HG02885 (cell line): ENCODE measurements at regions not wholly inside any gene's neighbourhood (a gene's known extent, or its start where the extent isn't known, plus 50 kb on each side); places are given as distances from the start of the nearest gene placed in this dataset.
"Not testable (repeated sequence)": the region's sequence is repeated elsewhere in the genome, so short reads cannot be mapped to it uniquely, and the experiment has no call there.

Experiments
- ATAC-seq: cut with Tn5 transposase; IDR thresholded peaks from one replicate; pipeline ENCODE4 v1.9.1; 2021; ENCODE audit warnings: mild to moderate bottlenecking; ENCODE audit not compliant: unreplicated experiment, poor library complexity

DNA sequence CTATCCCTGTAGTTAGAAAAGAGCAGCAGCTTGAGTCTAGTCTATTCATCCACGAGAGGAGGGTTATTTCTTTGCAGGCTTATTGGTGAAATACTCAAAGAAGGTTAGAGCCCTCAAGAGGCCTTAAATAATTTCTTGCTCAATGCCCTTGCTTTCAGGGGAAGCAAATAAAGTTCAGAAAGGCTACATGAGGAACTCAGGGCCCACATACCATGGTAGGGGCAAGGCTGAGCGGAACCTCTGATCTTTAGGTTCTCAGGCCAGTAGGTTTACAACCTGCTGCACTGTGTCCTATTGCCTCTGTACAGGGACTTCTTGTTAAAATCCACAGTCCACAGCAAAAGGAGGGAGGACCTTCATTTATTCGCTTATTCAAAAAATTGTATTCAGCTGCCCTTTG lies 101.7 kb downstream of the ADAMTS15 start:
- no peak for ATAC-seq

DNA sequence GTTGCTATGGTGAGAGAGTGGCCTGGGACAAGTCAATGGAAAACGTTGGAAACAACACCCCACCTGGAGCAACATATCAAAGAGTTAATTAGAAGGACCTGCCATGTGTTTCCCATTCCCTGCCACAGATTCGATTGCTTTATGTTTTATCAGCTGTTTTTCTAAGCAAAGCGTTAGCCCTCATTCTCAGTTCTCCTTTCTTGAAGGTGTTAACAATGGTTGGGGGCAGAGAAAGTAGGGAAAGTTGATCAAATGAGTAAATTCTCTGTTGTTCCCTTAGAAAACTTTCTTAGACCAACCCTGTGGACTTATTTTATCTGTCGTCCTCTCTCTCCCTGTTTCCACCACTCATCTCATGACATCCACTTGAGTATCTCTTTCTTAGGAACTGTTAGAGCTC lies 102.5 kb downstream of the ADAMTS15 start:
- ATAC-seq = no peak

DNA sequence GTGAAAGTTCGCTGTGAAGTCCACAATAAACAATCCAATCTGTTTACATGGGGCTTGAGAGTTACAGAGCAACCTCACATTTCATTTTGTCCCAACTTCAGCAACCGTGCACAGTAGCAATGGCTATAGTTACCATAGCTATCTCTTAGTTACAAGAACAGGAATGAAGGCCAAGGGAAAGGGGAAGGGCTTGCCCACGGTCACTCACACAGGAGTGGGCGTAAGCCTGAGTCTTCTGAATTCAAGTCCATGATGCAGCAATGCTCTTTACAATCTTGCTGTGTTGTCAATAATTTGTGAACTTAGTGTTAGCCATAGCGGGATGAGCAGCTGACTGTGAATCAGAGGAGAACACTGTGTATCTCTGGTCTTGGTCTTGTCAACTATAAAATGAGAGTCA lies 102.9 kb downstream of the ADAMTS15 start:
- no peak for ATAC-seq

DNA sequence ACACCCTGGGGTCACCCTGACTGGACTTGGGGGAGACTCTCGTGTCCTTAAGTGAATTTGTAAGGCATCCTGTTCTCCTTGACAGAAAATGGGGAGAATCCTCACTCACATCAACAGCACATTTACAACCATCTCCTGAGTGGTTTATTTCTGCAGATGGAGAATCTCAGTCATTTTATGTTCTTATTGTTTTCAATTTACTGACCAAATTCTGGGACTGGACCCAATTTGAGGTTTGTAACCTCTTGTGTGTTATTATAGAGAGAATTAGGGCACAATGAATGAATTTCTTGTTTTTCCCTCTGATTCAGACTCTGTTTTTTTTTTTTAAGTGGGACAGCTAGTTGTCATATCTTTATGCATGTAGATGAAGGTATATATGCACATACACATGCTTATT lies 104.9 kb downstream of the ADAMTS15 start:
- ATAC-seq = no peak

DNA sequence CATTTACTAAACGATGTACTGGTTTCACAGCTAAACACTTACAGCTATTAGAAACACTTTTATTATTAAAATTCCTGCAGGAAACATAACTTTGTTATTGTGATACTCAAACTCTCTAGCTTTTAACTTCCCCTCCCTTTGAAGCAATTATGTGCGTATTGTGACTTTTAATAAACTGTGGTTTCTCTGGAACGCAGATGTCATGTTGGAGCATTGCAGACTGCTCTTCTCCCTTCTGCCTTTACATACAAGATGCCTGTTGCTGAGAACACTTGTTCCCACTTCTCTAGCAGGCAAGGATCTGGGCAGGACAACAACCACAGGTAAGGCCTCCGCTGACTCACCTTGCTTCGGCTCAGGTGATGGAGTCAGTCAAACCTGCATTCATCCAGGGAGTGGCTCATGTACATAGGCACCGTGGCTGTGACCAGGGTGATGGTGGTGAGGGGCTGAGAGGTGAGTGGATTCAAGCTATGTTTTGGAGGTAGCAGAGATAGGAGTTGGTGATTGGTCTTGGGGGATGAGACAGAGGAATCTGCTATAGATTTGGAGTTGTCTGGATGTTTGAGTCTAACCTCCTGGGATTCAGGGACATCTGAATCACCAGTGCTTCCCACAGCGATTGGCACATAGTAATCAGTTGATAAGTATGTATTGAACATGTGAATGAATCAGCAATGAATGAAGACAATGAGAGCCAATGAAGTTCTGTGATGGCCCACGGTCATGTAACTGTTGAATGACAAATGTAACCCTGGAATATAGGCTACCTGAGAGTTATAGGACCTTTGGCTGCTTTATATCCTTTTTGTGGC lies 106.0 kb downstream of the ADAMTS15 start:
- ATAC-seq = no peak

DNA sequence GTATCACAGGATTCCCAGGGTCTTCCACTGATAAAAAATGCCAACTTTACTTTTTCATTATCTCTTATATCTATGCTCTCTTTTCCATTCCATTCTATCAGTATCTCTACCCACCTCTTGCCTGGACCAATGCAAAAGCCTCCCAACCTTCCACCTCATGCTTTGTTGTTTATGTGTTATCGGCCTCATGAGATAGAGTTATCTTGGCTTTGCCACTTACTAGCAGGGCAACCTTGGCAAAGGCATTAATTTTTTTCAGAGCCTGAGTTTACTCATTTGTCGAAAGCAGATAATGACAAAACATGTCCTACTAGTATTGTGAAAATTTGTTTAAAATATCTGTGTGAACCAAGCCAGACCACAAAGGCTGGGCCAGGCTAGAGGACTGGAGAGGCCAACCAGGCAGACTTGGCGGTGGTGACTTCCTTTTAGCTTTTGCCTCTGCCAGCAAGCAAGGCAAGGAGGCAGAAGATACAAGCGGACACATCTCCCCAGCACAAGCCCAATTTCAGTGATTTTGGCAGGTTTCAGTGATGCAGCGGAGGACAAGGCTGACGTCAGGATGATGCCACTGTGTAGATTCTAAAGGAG lies 106.9 kb downstream of the ADAMTS15 start:
- no peak for ATAC-seq

DNA sequence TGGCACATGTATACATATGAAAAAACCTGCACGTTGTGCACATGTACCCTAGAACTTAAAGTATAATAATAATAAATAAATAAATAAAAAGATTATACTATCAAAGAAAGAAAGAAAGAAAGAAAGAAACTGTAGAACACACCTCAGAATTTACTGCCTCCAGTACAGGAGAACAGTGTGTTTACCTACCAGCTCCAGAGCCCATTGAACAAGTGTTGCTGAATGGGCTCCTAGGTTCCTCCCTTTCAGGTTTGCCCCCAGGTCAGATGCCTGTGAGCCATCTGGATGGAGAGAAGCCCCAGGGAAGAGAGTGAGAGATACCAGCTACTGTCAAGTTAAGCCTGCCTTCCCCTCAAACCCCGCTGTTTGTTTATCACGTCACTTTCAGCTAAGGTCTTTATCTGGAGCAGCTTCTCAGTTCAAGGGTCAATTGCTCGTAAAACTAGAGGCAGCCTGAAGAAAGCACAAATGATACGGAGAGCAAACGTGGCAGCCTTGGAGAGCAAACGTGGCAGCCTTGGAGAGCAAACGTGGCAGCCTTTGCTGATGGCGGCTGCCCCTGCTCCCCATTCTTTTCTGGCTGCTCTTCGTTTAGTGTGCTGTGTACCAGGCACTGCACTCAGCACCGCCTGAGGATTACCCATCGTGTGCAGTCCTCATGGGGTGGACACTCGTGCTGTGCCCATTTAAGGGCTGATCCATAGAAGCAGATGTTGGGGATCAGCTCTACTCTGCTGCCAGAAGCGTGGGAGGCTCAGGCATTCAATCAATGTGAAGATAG lies 111.7 kb downstream of the ADAMTS15 start:
- no peak for ATAC-seq

DNA sequence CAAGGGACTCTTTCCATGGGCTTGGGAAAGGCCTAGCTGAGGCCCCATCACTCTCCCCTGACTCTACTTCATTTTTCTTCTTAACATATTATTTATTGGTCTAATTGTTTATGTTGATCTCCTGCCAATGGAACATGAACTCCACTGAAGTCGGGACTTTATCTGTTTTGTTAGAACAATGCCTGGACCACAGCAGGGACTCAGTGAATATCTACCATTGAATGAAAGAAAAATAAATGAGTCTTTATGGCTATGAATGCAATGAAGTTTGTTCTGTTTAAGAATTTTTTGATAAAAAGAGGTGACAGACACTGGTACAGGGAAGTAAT lies 112.3 kb downstream of the ADAMTS15 start:
- no peak for ATAC-seq

DNA sequence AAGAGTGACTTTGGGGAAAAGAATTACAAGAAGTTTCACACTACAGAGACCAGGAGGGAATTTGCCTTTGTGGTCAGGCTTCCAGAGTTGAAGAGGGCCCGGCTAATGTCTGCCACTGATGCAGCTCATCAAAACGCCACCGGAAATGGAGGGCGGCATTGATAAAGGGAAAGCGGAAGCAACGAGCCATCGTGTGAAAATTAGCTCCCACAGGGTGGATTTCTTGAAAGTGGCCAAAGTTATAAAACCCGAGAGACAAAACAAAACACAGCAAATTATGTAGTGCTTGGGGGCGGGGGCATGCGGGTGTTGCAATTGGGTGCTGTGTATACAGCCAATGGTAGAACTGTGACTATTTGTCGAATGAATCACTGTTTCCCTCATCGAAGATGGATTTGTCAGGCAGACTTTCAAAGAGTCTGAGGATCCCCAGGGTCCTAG lies 113.0 kb downstream of the ADAMTS15 start:
- ATAC-seq = no peak

DNA sequence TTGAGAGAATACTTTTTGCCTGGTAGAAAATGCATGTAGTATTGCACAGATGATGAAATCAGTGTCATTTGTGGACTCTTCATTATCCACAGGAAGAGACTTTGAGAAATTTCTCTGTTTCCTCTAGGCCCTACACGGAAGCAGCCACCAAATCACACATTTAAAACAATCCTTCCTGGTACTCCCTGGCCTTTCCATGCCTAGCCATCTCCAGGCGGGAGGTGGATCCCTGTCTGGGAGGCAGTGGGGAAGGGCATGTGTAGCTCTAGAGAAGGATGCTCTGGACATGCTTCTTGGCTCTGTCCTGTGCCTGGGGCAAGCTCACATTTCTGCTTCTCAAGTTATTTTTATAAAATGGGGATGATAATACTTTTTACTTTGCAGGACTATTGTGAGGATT lies 114.1 kb downstream of the ADAMTS15 start:
- ATAC-seq = no peak

DNA sequence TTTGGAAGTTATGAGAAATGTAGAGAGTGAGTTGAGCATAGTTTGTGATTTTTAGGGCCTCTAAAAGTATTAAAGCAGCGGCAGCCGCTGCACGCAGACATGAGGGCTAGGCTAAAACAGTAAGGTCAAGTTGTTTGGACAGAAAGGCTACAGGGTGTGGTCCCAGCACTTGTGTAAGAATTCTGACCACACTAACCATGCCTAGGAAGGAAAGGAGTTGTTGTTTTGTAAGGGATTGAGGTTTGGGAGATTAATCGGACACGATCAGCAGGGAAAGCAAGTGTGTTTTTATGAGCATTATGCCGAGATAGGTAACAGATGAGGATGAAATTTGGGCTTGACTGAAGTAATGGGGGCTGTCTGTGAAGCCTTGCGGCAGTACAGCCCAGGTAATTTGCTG lies 117.9 kb downstream of the ADAMTS15 start:
- ATAC-seq = not testable (repeated sequence)

DNA sequence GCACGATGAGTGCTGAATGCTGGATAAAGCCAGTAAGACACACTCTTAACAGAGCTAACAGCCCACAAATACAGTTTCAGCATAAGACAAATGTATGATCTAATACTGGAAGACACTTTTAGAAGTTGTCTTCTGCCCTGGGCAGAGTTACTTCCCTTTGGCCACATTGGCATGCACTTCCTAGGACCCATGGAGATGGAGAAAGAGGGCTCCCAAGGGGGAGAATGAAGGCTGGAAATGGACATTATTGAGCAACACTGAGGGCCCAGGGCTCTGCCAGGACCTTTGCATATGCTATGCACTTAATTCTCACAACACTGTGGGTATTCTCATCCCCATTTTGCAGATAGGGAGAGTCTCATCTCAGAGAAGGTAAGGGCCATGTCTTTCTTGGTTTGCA lies 123.1 kb downstream of the ADAMTS15 start:
- ATAC-seq = no peak

DNA sequence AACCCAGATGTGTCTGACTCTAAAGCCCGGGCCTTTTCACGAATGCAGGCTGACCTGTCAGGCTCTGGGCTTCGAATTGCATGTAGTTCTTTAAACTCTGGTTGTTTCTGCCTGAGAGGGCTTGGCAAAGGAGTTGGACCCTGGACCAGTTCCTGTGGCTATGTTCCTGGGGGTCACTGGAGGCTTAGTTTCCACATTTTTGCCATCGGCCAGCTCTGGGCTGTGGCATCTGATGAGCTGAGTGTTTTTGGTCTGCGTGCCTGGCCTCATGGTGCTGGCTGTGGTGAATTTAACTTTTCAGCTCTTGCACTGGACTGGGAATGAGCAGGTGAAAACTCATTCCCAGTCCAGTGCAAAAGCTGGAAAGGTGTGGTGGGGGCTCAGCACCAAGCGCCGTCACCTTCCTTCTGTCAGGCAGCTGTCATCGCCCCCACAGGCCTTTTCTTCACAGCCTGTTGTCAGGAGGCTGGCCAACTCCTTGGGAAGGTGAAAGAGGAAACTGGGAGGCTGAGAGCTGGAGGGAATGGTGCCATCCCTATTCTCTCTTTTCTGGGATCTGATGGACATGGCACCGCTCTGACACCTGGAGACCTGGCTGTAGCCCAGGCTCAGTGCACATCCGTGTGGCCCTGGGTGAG lies 123.6 kb downstream of the ADAMTS15 start:
- ATAC-seq = no peak

DNA sequence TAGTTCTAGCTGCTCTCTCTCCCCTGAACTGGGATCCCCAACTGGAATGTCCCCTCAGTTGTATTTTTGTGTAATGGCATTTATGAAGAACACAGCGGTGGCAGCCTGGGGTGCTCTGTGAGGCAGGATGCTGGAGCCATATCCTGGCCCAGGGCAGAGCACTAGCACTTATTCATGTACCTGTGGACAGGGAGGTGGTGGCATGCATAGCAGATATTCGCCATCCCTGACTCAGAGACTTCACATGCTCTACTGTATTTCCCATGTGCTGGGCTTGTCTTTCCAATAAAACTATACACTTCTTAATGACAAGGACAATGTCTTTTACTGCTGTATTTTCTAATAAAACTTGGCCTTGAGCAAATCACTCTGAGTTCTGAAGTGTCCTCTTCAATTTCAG lies 125.3 kb downstream of the ADAMTS15 start:
- ATAC-seq = no peak

DNA sequence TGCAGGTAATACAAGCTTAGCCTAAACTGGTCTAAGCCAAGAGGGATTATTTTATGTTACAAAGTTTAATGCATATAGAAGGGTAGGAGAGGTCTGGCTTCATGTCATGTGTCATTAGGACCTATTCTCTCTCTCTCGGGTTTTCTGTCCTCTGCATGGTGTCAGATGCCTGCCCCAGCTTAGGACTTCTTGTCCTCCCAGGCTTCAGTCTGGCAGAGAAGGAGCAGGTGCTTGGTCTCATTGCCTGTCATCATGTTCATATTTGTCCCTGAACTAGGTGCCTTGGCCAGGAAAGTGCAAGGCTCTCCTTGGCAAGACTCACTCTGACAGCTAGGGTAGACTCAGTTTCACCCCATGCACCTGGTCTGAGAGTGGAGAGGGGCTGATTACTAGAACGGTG lies 126.3 kb downstream of the ADAMTS15 start:
- ATAC-seq = no peak

DNA sequence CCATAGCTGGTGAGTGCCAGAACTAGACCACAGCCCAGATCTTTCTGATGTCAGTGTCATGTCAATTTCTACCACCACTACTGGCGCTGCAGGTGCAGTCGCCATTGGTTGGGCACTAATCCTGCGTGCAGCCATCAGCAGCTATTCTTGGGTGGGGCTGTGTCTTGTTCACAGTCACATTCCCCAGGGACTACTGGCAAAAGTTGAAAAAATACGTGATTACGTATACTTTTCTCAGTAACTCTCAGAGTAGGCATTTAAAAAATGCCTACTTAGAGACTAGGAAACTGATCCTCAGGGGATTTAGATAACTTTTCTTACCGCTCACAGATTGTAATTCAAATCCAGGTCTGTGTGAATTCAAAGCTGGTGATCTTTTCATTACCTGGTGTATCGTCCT lies 127.7 kb downstream of the ADAMTS15 start:
- ATAC-seq = no peak

DNA sequence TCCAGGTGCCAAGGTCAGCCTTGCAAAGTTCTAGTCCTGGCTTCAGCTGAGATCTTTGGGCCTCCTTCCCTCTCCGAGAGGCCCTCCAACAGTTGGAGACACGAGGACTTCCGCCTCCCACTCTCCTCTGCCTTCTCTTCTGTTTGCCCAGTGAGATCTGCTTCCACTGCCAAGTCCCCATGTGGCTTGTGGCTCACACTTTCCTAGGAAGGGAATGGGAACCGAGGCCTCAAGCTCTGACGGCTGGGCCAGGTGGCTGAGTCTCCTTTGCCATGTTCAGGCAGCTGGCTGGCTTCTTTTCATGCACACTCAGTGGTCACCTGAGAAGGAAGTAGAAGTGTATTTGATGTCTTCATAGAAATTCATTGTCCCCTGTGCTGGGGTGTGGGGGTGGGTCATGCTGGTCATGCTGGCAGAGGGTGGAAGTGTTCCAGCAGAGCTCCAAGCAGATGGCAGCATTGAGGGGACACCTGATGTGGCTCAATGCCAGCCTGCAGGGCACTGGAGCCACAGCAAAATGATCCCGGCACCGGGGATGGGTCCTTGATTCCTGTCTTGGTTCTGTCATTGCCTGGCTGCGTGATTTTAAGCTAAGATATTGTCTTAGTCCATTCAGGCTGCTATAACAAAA lies 130.4 kb downstream of the ADAMTS15 start:
- ATAC-seq = no peak

DNA sequence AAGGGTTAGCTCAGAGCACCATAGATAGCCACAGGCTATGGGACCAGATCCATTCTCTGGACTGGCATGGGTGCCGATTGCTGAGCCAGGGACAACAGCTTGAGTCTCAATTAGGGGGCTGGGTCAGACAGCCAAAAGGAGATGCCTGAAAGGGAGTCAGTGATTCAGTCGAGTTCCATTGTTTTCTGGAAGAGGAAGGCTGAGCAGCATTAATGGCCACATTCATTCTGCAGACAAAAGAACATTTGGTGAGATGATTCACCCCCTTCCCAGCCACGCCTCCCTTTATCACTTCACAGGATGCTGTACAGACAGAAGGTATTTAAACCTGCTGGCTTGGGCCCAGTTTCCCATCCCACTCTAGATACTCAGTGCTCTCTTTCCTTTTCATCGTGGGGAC lies 131.9 kb downstream of the ADAMTS15 start:
- no peak for ATAC-seq

DNA sequence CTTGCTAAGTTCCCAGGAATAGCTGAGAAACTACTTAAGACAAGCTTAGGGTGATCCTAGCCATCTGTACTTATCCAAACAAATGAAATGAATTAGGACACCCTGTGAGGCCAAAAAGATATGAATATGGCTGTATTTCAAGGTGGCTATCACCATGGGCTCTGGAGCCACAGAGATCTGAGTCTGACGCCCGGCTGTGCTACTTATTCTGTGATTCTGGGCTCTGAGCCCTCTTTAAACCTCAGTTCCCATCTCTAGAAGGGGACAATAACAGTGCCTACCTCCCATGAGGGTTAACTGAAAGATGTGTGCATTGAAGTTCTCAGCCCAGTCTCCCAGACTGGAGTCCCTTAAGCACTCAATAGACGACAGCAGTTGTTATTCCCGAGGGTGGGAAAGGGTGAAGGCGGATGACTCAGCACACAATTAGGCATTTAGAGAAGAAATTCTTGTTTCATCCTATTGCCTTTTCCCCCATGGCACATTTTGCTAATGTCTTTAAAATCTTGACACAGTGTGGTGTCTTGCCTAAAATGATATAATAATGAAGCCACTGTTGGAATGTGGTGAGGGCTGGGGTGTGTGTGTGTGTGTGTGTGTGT lies 132.5 kb downstream of the ADAMTS15 start:
- ATAC-seq = no peak

DNA sequence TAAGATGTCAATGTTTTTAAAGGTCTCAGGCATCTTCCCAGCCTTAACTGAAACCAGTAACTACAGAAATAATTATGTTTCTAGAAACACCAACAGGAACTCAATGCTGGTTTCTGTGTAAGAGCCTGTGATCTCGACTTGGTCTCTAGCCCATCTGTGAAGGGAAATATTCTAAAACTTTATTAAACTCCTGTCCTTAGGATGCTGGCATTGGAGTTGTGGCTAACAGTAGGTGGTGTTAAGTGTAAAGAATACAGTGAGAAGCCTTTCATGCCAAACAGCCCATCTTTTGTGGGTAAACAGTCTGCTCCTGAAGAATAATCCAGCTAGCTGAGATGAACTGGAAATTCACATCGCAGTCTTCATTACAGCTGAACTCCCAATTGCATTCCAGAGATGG lies 133.2 kb downstream of the ADAMTS15 start:
- ATAC-seq = no peak
